OCI-LY7 (cell line): ENCODE measurements at regions not wholly inside any gene's neighbourhood (a gene's known extent, or its start where the extent isn't known, plus 50 kb on each side); places are given as distances from the start of the nearest gene placed in this dataset.

Source experiments
- BruUV-seq: library from RNA; stranded (reverse); fragments of 400-500 nt; replicated peaks from 2 replicates; lab custom pipeline; 2021; lab: Mats Ljungman, UMichigan
- CTCF ChIA-PET: fragments of 300-600 bp; sonication (Branson Sonifier 250); formaldehyde crosslinking; loops from one replicate; lab custom pipeline; 2022; ENCODE audit warnings: antibody characterized with exemption; ENCODE audit not compliant: unreplicated experiment; lab: Charles Lee
- POLR2A ChIA-PET: fragments of 300-600 bp; sonication (Branson Sonifier 250); formaldehyde crosslinking; loops from one replicate; lab custom pipeline; 2022; ENCODE audit warnings: antibody characterized with exemption; lab: Charles Lee
- DNase-seq: peaks from one replicate; pipeline ENCODE4 v3.0.0-alpha.2; 2015; ENCODE audit warnings: low spot score
- H2AFZ ChIP-seq: fragments of 200-600 bp; sonication (generic), shearing (Covaris generic); 2 replicates; pipeline ENCODE4 v1.6.1; 2014; ENCODE audit warnings: mild to moderate bottlenecking, antibody characterized with exemption, low read length, moderate library complexity
- H3K27ac ChIP-seq: fragments of 200-600 bp; sonication (generic); 2 replicates; pipeline ENCODE4 v1.5.1; 2014; ENCODE audit warnings: mixed run types, low read depth, mild to moderate bottlenecking, moderate library complexity, low read length, inconsistent platforms; ENCODE audit not compliant: poor library complexity, severe bottlenecking
- H3K36me3 ChIP-seq: fragments of 200-600 bp; sonication (generic); 2 replicates; pipeline ENCODE4 v1.6.1; 2014; ENCODE audit warnings: mild to moderate bottlenecking, antibody characterized with exemption, low read length, moderate library complexity, mixed read lengths; ENCODE audit not compliant: insufficient read depth
- H3K4me1 ChIP-seq: fragments of 200-600 bp; sonication (generic); 2 replicates; pipeline ENCODE4 v1.5.1; 2014; ENCODE audit warnings: mild to moderate bottlenecking, low read length; ENCODE audit not compliant: insufficient read depth, poor library complexity, severe bottlenecking
- H3K4me2 ChIP-seq: fragments of 200-600 bp; sonication (generic); 2 replicates; pipeline ENCODE4 v1.6.1; 2014; ENCODE audit warnings: mild to moderate bottlenecking, low read length
- H3K4me3 ChIP-seq: fragments of 200-600 bp; sonication (generic); 2 replicates; pipeline ENCODE4 v1.5.1; 2014; ENCODE audit warnings: mild to moderate bottlenecking, low read depth, low read length; ENCODE audit not compliant: poor library complexity, severe bottlenecking
- H3K79me2 ChIP-seq: fragments of 200-600 bp; sonication (generic); 2 replicates; pipeline ENCODE4 v1.6.1; 2016; ENCODE audit warnings: low read depth, mild to moderate bottlenecking, low read length, moderate library complexity, mixed read lengths; ENCODE audit not compliant: insufficient read depth
- H3K9me2 ChIP-seq: fragments of 200-600 bp; sonication (generic); 2 replicates; pipeline ENCODE4 v1.6.1; 2016; ENCODE audit warnings: mild to moderate bottlenecking, low read length, mixed read lengths; ENCODE audit not compliant: insufficient read depth
- H3K9me3 ChIP-seq: fragments of 200-600 bp; sonication (generic); 2 replicates; pipeline ENCODE4 v1.6.1; 2014; ENCODE audit warnings: mild to moderate bottlenecking, mixed run types, low read length, mixed read lengths
- H4K20me1 ChIP-seq: fragments of 200-600 bp; sonication (generic); 2 replicates; pipeline ENCODE4 v1.6.1; 2014; ENCODE audit warnings: mild to moderate bottlenecking, antibody characterized with exemption, low read length, moderate library complexity, mixed read lengths; ENCODE audit not compliant: insufficient read depth
- EZH2phosphoT487 ChIP-seq: fragments of 200-600 bp; sonication (generic); IDR thresholded peaks from 2 replicates; pipeline ENCODE4 v1.6.1; 2018; ENCODE audit warnings: low read depth, borderline replicate concordance, mild to moderate bottlenecking, mixed run types, antibody characterized with exemption, low read length, moderate library complexity, mixed read lengths
- intact Hi-C: fragments of 100-400 bp; cut with micrococcal nuclease; formaldehyde crosslinking; loops from one replicate; pipeline ENCODE4 v1.10.0; 2022; ENCODE audit not compliant: unreplicated experiment
- TF ChIP-seq, protein P1 (sequence below): fragments of 200-600 bp; sonication (generic); conservative IDR thresholded peaks from 2 replicates; pipeline ENCODE4 v1.5.1; 2014; ENCODE audit warnings: mild to moderate bottlenecking, antibody characterized with exemption, low read length, moderate library complexity, mixed read lengths

DNA sequence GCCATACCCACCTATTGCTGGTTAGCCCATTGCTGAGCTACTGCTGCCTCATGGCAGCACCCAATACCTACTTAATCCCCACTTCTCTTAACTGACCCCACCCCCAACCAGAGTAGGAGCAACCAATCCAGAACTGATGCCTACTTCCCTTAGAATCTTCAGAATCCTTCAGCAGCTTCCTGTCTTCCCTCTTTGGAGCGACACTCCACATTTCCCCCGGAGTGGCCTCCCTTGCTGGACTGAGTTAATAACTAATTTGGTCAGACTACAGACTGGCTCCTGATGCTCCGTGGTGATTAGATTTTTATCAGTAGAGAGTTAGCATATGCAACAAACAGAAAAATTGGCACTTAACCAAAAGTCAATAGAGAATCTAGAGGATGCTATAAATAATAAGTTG is 51.2 kb upstream of the UBR2 start:
- H3K4me2 ChIP-seq: no peak overlapping the region
- no peak overlapping the region for H2AFZ ChIP-seq

DNA sequence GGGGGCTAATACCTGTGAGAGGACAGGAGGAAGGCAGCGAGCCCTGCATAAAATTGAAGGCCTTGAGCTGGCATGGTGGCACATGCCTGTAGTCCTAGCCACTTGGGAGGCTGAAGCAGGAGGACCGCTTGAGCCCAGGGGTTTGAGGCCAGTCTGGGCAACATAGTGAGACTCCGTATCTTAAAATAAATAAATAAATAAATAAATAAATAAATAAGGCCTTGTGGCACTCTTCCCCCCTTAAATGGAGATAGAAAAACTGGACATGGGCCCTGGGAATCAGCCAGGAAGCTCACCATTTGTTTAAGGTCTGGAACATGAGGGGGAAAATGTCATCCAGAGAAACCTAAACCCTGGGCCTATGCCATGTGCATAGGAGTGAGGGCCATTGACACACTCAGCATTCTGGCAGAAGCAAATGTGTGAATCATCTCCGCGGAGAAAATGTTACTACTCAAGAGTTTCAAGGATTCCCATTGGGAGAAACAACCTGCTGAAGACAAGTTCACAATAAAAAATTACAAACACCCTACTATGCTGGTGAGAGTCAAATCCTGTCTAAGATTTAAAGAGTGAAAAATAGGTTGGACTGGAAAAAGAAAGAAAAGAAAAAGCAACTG is 51.9 kb upstream of the UBR2 start:
- H3K36me3 ChIP-seq: no peaks in the 10 kb centered on the region
- no peak overlapping the region for H2AFZ ChIP-seq
- no peaks in the 10 kb centered on the region for H3K9me3 ChIP-seq
- ChIA-PET POLR2A (interaction anchor here (0.5 to 0.6 kb wide), 2 partner anchors 125 to 439 kb away, joined by 3 to 4 read pairs; no protein-coding TSS in a partner anchor), CTCF (no interaction called here)
- DNase-seq: no peak
- intact Hi-C loops: no loop called here
- H3K9me2 ChIP-seq: no peaks in the 10 kb centered on the region
- H3K4me2 ChIP-seq: no peak overlapping the region
- no peaks in the 10 kb centered on the region for H4K20me1 ChIP-seq
- no peak for TF ChIP-seq EZH2phosphoT487
- TF ChIP-seq, protein P1, sequence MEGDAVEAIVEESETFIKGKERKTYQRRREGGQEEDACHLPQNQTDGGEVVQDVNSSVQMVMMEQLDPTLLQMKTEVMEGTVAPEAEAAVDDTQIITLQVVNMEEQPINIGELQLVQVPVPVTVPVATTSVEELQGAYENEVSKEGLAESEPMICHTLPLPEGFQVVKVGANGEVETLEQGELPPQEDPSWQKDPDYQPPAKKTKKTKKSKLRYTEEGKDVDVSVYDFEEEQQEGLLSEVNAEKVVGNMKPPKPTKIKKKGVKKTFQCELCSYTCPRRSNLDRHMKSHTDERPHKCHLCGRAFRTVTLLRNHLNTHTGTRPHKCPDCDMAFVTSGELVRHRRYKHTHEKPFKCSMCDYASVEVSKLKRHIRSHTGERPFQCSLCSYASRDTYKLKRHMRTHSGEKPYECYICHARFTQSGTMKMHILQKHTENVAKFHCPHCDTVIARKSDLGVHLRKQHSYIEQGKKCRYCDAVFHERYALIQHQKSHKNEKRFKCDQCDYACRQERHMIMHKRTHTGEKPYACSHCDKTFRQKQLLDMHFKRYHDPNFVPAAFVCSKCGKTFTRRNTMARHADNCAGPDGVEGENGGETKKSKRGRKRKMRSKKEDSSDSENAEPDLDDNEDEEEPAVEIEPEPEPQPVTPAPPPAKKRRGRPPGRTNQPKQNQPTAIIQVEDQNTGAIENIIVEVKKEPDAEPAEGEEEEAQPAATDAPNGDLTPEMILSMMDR: no peak
- BruUV-seq: no TSS peak
- H3K79me2 ChIP-seq: no peaks in the 10 kb centered on the region
- H3K4me3 ChIP-seq: no peak overlapping the region
- peaks cover 5% of the 10 kb centered on the region for H3K4me1 ChIP-seq
- H3K27ac ChIP-seq: no peak overlapping the region

More for the DNA sequence above, 51.2 kb upstream of the UBR2 start:
- Histone ChIP-seq H3K79me2 (no peaks in the 10 kb centered on the region), H3K4me1 (no peaks in the 10 kb centered on the region), H3K27ac (no peak overlapping the region), H3K4me3 (no peak overlapping the region), H3K36me3 (no peaks in the 10 kb centered on the region), H3K9me2 (no peaks in the 10 kb centered on the region), H4K20me1 (no peaks in the 10 kb centered on the region), H3K9me3 (no peaks in the 10 kb centered on the region)
- no TSS peak for BruUV-seq
- TF ChIP-seq EZH2phosphoT487: no peak
- TF ChIP-seq, protein P1: no peak
- DNase-seq: no peak
- ChIA-PET CTCF (no interaction called here), POLR2A (no interaction called here)
- intact Hi-C loops: no loop called here

DNA sequence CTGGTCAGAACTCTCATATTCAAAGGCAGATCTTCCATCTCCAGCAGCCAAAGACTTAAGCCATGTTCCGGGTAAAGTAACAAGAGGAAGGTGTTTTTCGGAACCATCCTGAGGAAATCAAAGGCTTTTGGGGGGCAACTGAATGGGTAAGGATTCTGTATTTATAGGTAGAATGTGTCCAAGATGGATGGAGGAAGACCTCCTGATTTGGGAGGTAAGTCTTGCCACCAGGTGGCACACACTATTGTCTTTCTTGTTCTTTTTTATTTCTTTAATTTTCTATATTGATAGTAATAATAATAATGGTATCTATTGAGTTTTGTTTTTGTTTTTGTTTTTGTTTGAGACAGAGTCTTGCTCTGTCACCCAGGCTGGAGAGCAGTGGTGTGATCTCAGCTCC is 53.0 kb upstream of the UBR2 start:
- Histone ChIP-seq H3K4me2 (no peak overlapping the region), H3K4me3 (no peak overlapping the region), H4K20me1 (no peaks in the 10 kb centered on the region), H3K79me2 (no peaks in the 10 kb centered on the region), H3K27ac (no peak overlapping the region), H3K4me1 (peaks cover 7% of the 10 kb centered on the region), H3K9me2 (no peaks in the 10 kb centered on the region), H2AFZ (peak overlapping the region; percentile 63; the same call in 1 of the 2 replicates), H3K36me3 (no peaks in the 10 kb centered on the region), H3K9me3 (no peaks in the 10 kb centered on the region)
- ChIA-PET CTCF (no interaction called here), POLR2A (no interaction called here)
- DNase-seq: no peak
- intact Hi-C loops: no loop called here
- no TSS peak for BruUV-seq
- TF ChIP-seq EZH2phosphoT487: no peak
- TF ChIP-seq, protein P1: peak; percentile 51
